ENCODE measurements at regions not wholly inside any gene's neighbourhood (a gene's known extent, or its start where the extent isn't known, plus 50 kb on each side); places are given as distances from the start of the nearest gene placed in this dataset.

DNA sequence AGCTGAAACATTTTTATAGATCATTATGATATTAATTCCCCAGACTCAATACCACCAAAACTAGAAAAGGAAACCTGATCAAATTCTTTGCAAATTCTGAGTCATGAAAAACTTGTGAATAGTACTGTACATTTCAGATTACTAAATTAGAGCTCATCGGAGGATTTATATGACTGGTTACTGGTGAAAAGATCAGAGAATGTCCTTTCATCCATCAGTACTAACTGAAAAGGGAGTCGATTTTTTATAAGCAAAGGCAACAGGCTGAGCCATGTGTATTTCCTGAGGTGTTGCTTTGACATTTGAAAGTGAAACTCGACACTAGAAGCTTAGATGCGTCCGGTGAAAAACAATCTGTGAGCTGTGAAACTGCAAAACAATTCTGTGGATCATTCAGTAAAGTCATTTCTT, 155.7 kb downstream of the TNFSF18 start:
- no peak for ATAC-seq
- peaks cover 13% of the 10 kb centered on the region for H3K4me1 Mint-ChIP-seq

DNA sequence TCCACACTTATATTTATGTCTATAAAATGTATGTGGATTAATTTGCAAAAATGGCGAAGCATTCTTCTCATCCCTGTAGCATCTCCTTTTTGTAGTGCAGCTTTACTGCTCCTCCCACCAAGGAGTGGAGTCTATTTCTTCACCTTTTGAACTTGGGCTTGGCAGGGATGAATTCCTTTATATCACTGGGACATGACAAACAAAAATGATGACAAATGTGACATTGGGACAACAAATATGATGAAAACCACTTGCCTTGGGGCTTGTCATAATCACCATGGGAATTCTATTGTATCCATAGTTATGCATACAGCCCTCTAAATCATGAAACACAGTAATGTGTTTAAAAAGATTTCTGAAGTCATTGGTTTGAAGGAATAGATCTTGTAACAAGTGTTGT, 155.0 kb downstream of the TNFSF18 start:
- Mint-ChIP-seq H3K9me3 (no peaks in the 10 kb centered on the region), H3K27ac (no peak overlapping the region), H3K4me1 (peaks cover 13% of the 10 kb centered on the region), H3K4me3 (no peak overlapping the region), H3K36me3 (no peaks in the 10 kb centered on the region), H3K27me3 (ENCODE audit: low read depth) (no peaks in the 10 kb centered on the region)
- ATAC-seq: no peak
- POLR2A ChIA-PET: no interaction called here
- no peak for TF ChIP-seq MYBL2 (CRISPR knock-in tag; IDR thresholded peaks at IDR 0.05)
- TF ChIP-seq RELA (CRISPR knock-in tag; IDR thresholded peaks at IDR 0.05; ENCODE audit: borderline replicate concordance): no peak
- TF ChIP-seq, protein P1, sequence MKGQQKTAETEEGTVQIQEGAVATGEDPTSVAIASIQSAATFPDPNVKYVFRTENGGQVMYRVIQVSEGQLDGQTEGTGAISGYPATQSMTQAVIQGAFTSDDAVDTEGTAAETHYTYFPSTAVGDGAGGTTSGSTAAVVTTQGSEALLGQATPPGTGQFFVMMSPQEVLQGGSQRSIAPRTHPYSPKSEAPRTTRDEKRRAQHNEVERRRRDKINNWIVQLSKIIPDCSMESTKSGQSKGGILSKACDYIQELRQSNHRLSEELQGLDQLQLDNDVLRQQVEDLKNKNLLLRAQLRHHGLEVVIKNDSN (CRISPR knock-in tag; IDR thresholded peaks at IDR 0.05): no peak
- no peak for TF ChIP-seq TEAD4 (CRISPR knock-in tag; IDR thresholded peaks at IDR 0.05)
- no peak for DNase-seq (ENCODE audit: low spot score)
- CTCF ChIA-PET: interaction anchor here (0.6 kb wide), 2 partner anchors 18 to 73 kb away, joined by 3 read pairs; no protein-coding TSS in a partner anchor

More for the DNA sequence above, 155.7 kb downstream of the TNFSF18 start:
- Mint-ChIP-seq H3K27me3 (ENCODE audit: low read depth) (no peaks in the 10 kb centered on the region), H3K4me3 (no peak overlapping the region), H3K27ac (no peak overlapping the region), H3K9me3 (no peaks in the 10 kb centered on the region), H3K36me3 (no peaks in the 10 kb centered on the region)
- ChIA-PET POLR2A (no interaction called here), CTCF (interaction anchor here (0.6 kb wide), 2 partner anchors 19 to 72 kb away, joined by 3 read pairs; no protein-coding TSS in a partner anchor)
- DNase-seq (ENCODE audit: low spot score): no peak
- TF ChIP-seq ETV6 (CRISPR knock-in tag; IDR thresholded peaks at IDR 0.05) (no peak), EMX1 (CRISPR knock-in tag; IDR thresholded peaks at IDR 0.05) (no peak), ZNF263 (CRISPR knock-in tag; IDR thresholded peaks at IDR 0.05; ENCODE audit: low read depth) (no peak), CREB1 (CRISPR knock-in tag; IDR thresholded peaks at IDR 0.05) (no peak), TP53 (CRISPR knock-in tag; IDR thresholded peaks at IDR 0.05) (no peak), FOXK1 (CRISPR knock-in tag; IDR thresholded peaks at IDR 0.05) (no peak), TEAD4 (CRISPR knock-in tag; IDR thresholded peaks at IDR 0.05) (no peak)
- TF ChIP-seq, protein P2, sequence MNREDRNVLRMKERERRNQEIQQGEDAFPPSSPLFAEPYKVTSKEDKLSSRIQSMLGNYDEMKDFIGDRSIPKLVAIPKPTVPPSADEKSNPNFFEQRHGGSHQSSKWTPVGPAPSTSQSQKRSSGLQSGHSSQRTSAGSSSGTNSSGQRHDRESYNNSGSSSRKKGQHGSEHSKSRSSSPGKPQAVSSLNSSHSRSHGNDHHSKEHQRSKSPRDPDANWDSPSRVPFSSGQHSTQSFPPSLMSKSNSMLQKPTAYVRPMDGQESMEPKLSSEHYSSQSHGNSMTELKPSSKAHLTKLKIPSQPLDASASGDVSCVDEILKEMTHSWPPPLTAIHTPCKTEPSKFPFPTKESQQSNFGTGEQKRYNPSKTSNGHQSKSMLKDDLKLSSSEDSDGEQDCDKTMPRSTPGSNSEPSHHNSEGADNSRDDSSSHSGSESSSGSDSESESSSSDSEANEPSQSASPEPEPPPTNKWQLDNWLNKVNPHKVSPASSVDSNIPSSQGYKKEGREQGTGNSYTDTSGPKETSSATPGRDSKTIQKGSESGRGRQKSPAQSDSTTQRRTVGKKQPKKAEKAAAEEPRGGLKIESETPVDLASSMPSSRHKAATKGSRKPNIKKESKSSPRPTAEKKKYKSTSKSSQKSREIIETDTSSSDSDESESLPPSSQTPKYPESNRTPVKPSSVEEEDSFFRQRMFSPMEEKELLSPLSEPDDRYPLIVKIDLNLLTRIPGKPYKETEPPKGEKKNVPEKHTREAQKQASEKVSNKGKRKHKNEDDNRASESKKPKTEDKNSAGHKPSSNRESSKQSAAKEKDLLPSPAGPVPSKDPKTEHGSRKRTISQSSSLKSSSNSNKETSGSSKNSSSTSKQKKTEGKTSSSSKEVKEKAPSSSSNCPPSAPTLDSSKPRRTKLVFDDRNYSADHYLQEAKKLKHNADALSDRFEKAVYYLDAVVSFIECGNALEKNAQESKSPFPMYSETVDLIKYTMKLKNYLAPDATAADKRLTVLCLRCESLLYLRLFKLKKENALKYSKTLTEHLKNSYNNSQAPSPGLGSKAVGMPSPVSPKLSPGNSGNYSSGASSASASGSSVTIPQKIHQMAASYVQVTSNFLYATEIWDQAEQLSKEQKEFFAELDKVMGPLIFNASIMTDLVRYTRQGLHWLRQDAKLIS (CRISPR knock-in tag; IDR thresholded peaks at IDR 0.05; ENCODE audit: borderline replicate concordance): no peak
- TF ChIP-seq, protein P3, sequence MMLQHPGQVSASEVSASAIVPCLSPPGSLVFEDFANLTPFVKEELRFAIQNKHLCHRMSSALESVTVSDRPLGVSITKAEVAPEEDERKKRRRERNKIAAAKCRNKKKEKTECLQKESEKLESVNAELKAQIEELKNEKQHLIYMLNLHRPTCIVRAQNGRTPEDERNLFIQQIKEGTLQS (CRISPR knock-in tag; conservative IDR thresholded peaks at IDR 0.05): no peak
- TF ChIP-seq, protein P4, sequence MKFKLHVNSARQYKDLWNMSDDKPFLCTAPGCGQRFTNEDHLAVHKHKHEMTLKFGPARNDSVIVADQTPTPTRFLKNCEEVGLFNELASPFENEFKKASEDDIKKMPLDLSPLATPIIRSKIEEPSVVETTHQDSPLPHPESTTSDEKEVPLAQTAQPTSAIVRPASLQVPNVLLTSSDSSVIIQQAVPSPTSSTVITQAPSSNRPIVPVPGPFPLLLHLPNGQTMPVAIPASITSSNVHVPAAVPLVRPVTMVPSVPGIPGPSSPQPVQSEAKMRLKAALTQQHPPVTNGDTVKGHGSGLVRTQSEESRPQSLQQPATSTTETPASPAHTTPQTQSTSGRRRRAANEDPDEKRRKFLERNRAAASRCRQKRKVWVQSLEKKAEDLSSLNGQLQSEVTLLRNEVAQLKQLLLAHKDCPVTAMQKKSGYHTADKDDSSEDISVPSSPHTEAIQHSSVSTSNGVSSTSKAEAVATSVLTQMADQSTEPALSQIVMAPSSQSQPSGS (CRISPR knock-in tag; IDR thresholded peaks at IDR 0.05; ENCODE audit: borderline replicate concordance, low read depth): no peak
- TF ChIP-seq, protein P5, sequence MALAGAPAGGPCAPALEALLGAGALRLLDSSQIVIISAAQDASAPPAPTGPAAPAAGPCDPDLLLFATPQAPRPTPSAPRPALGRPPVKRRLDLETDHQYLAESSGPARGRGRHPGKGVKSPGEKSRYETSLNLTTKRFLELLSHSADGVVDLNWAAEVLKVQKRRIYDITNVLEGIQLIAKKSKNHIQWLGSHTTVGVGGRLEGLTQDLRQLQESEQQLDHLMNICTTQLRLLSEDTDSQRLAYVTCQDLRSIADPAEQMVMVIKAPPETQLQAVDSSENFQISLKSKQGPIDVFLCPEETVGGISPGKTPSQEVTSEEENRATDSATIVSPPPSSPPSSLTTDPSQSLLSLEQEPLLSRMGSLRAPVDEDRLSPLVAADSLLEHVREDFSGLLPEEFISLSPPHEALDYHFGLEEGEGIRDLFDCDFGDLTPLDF (CRISPR knock-in tag; IDR thresholded peaks at IDR 0.05): no peak
- TF ChIP-seq, protein P6, sequence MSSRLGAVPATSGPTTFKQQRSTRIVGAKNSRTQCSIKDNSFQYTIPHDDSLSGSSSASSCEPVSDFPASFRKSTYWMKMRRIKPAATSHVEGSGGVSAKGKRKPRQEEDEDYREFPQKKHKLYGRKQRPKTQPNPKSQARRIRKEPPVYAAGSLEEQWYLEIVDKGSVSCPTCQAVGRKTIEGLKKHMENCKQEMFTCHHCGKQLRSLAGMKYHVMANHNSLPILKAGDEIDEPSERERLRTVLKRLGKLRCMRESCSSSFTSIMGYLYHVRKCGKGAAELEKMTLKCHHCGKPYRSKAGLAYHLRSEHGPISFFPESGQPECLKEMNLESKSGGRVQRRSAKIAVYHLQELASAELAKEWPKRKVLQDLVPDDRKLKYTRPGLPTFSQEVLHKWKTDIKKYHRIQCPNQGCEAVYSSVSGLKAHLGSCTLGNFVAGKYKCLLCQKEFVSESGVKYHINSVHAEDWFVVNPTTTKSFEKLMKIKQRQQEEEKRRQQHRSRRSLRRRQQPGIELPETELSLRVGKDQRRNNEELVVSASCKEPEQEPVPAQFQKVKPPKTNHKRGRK (CRISPR knock-in tag; IDR thresholded peaks at IDR 0.05; ENCODE audit: borderline replicate concordance): no peak
